GM12878 (cell line): ENCODE measurements at regions not wholly inside any gene's neighbourhood (a gene's known extent, or its start where the extent isn't known, plus 50 kb on each side); places are given as distances from the start of the nearest gene placed in this dataset.

Experiments used
- EZH2 ChIP-seq: IDR thresholded peaks from 2 replicates; pipeline ENCODE4 v1.6.1; 2012; ENCODE audit warnings: low read depth, mild to moderate bottlenecking, control low read depth, inconsistent platforms, low read length, borderline replicate concordance; ENCODE audit not compliant: control insufficient read depth
- FOS ChIP-seq: IDR thresholded peaks from 3 replicates; pipeline ENCODE4 v1.6.1; 2011; ENCODE audit warnings: borderline replicate concordance; ENCODE audit not compliant: insufficient read length; ENCODE audit errors: extremely low read depth
- HDAC6 ChIP-seq: fragments of 200-600 bp; sonication (generic); IDR thresholded peaks from one replicate; pipeline ENCODE4 v1.8.0; 2017; ENCODE audit warnings: antibody characterized with exemption; ENCODE audit not compliant: unreplicated experiment
- MAX ChIP-seq: IDR thresholded peaks from 2 replicates; pipeline ENCODE4 v1.6.1; 2012; ENCODE audit warnings: low read depth, low read length, improper control_type of control experiment
- RB1 ChIP-seq: fragments of 450-650 bp; formaldehyde crosslinking; IDR thresholded peaks from 2 replicates; pipeline ENCODE4 v1.6.1; 2017; ENCODE audit warnings: mild to moderate bottlenecking, borderline replicate concordance
- STAT3 ChIP-seq: IDR thresholded peaks from 2 replicates; pipeline ENCODE4 v1.6.1; 2011; ENCODE audit warnings: low read depth, low read length, improper control_type of control experiment
- YY1 ChIP-seq: IDR thresholded peaks from 2 replicates; pipeline ENCODE4 v1.6.1; 2011; ENCODE audit warnings: low read depth, mild to moderate bottlenecking, low read length
- TF ChIP-seq, protein P1 (sequence below): fragments of 450-650 bp; IDR thresholded peaks from 2 replicates; pipeline ENCODE4 v1.6.1; 2018; ENCODE audit warnings: borderline replicate concordance, mild to moderate bottlenecking; ENCODE audit not compliant: partially characterized antibody
- TF ChIP-seq, protein P2 (sequence below), 3 experiments: IDR thresholded peaks in 2 of 3; conservative IDR thresholded peaks in 1 of 3; 2 replicates each; pipeline ENCODE4 v1.5.1; 2011; ENCODE audit warnings: low read depth in 3 of 3, low read length in 3 of 3, mild to moderate bottlenecking in 3 of 3, control low read depth in 2 of 3, moderate library complexity in 2 of 3, inconsistent platforms in 1 of 3, mixed read lengths in 1 of 3; ENCODE audit not compliant: control insufficient read depth in 2 of 3, insufficient read depth in 1 of 3; ENCODE audit errors: extremely low read depth in 1 of 3
- TF ChIP-seq, protein P3 (sequence below): fragments of 450-650 bp; IDR thresholded peaks from 2 replicates; pipeline ENCODE4 v1.6.1; 2016; ENCODE audit warnings: mild to moderate bottlenecking, moderate library complexity, borderline replicate concordance

DNA sequence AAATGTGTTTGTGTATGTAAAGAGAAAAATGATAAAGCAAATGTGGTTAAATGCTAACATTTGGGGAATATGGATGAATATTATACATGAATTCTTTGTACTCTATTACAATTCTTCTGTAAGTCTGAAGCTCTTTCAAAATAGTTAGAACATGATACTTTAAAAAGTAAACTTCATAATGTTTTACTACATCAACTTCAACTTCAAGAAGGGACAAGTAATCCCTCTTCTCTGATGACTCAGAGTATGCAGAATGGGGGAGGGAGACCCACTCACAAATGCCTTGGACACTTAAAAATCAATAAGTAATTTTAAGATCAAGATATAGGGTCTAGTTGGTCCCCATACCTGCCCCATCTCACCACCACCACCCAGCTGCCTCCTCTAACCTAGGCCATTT is 162.4 kb downstream of the ESM1 start:
- TF ChIP-seq STAT3 (no peak), MAX (no peak), EZH2 (no peak), HDAC6 (no peak), RB1 (no peak), FOS (no peak), YY1 (no peak)
- TF ChIP-seq, protein P1, sequence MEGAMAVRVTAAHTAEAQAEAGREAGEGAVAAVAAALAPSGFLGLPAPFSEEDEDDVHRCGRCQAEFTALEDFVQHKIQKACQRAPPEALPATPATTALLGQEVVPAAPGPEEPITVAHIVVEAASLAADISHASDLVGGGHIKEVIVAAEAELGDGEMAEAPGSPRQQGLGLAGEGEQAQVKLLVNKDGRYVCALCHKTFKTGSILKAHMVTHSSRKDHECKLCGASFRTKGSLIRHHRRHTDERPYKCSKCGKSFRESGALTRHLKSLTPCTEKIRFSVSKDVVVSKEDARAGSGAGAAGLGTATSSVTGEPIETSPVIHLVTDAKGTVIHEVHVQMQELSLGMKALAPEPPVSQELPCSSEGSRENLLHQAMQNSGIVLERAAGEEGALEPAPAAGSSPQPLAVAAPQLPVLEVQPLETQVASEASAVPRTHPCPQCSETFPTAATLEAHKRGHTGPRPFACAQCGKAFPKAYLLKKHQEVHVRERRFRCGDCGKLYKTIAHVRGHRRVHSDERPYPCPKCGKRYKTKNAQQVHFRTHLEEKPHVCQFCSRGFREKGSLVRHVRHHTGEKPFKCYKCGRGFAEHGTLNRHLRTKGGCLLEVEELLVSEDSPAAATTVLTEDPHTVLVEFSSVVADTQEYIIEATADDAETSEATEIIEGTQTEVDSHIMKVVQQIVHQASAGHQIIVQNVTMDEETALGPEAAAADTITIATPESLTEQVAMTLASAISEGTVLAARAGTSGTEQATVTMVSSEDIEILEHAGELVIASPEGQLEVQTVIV: no peak
- TF ChIP-seq, protein P2, sequence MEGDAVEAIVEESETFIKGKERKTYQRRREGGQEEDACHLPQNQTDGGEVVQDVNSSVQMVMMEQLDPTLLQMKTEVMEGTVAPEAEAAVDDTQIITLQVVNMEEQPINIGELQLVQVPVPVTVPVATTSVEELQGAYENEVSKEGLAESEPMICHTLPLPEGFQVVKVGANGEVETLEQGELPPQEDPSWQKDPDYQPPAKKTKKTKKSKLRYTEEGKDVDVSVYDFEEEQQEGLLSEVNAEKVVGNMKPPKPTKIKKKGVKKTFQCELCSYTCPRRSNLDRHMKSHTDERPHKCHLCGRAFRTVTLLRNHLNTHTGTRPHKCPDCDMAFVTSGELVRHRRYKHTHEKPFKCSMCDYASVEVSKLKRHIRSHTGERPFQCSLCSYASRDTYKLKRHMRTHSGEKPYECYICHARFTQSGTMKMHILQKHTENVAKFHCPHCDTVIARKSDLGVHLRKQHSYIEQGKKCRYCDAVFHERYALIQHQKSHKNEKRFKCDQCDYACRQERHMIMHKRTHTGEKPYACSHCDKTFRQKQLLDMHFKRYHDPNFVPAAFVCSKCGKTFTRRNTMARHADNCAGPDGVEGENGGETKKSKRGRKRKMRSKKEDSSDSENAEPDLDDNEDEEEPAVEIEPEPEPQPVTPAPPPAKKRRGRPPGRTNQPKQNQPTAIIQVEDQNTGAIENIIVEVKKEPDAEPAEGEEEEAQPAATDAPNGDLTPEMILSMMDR (IDR thresholded peaks at IDR 0.05 in 2 of 3, conservative IDR thresholded peaks at IDR 0.05 in 1 of 3; ENCODE audit: control insufficient read depth in 2 of 3, extremely low read depth in 1 of 3, insufficient read depth in 1 of 3, low read depth in 3 of 3, low read length in 3 of 3): no peak
- TF ChIP-seq, protein P3, sequence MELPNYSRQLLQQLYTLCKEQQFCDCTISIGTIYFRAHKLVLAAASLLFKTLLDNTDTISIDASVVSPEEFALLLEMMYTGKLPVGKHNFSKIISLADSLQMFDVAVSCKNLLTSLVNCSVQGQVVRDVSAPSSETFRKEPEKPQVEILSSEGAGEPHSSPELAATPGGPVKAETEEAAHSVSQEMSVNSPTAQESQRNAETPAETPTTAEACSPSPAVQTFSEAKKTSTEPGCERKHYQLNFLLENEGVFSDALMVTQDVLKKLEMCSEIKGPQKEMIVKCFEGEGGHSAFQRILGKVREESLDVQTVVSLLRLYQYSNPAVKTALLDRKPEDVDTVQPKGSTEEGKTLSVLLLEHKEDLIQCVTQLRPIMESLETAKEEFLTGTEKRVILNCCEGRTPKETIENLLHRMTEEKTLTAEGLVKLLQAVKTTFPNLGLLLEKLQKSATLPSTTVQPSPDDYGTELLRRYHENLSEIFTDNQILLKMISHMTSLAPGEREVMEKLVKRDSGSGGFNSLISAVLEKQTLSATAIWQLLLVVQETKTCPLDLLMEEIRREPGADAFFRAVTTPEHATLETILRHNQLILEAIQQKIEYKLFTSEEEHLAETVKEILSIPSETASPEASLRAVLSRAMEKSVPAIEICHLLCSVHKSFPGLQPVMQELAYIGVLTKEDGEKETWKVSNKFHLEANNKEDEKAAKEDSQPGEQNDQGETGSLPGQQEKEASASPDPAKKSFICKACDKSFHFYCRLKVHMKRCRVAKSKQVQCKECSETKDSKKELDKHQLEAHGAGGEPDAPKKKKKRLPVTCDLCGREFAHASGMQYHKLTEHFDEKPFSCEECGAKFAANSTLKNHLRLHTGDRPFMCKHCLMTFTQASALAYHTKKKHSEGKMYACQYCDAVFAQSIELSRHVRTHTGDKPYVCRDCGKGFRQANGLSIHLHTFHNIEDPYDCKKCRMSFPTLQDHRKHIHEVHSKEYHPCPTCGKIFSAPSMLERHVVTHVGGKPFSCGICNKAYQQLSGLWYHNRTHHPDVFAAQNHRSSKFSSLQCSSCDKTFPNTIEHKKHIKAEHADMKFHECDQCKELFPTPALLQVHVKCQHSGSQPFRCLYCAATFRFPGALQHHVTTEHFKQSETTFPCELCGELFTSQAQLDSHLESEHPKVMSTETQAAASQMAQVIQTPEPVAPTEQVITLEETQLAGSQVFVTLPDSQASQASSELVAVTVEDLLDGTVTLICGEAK: no peak
